WTC11 (cell line): ENCODE measurements at regions not wholly inside any gene's neighbourhood (a gene's known extent, or its start where the extent isn't known, plus 50 kb on each side); places are given as distances from the start of the nearest gene placed in this dataset.

Experiments used
- ATAC-seq: fragments of 200-7000 bp; cut with Tn5 transposase; 2 replicates; pipeline ENCODE4 v1.10.0; 2021; ENCODE audit warnings: mild to moderate bottlenecking, moderate library complexity
- CTCF ChIA-PET: fragments of 300-600 bp; sonication (Branson Sonifier 250); formaldehyde crosslinking; loops from one replicate; lab custom pipeline; 2021; ENCODE audit warnings: antibody characterized with exemption; lab: Charles Lee
- POLR2A ChIA-PET: fragments of 350-600 bp; sonication (Branson Sonifier 250); formaldehyde crosslinking; loops from one replicate; lab custom pipeline; 2021; ENCODE audit warnings: antibody characterized with exemption; lab: Charles Lee
- DNase-seq: peaks from one replicate; pipeline ENCODE4 v3.0.0; 2021; ENCODE audit warnings: low spot score
- H3K27ac Mint-ChIP-seq: 2 replicates; pipeline ENCODE4 v1.8.0; 2021; ENCODE audit warnings: mixed read lengths
- H3K27me3 Mint-ChIP-seq: 2 replicates; pipeline ENCODE4 v1.8.0; 2021; ENCODE audit warnings: low read depth, mild to moderate bottlenecking, moderate library complexity, mixed read lengths
- H3K36me3 Mint-ChIP-seq: 2 replicates; pipeline ENCODE4 v1.8.0; 2021; ENCODE audit warnings: mixed read lengths
- H3K4me1 Mint-ChIP-seq: 2 replicates; pipeline ENCODE4 v1.8.0; 2022; ENCODE audit warnings: mixed read lengths
- H3K4me3 Mint-ChIP-seq: 2 replicates; pipeline ENCODE4 v1.8.0; 2021; ENCODE audit warnings: mild to moderate bottlenecking, moderate library complexity, mixed read lengths
- H3K9me3 Mint-ChIP-seq: 2 replicates; pipeline ENCODE4 v1.8.0; 2021; ENCODE audit warnings: mixed read lengths
- ATF2 ChIP-seq: sonication (generic); formaldehyde crosslinking; IDR thresholded peaks from 2 replicates; pipeline ENCODE4 v1.8.1; 2022; ENCODE audit warnings: low read depth, missing genetic modification reagents, borderline replicate concordance
- ELF4 ChIP-seq: sonication (generic); formaldehyde crosslinking; IDR thresholded peaks from 2 replicates; pipeline ENCODE4 v1.8.1; 2022; ENCODE audit warnings: low read depth, mild to moderate bottlenecking, moderate library complexity, missing genetic modification reagents
- ERG ChIP-seq: fragments of 250-450 bp; sonication (Bioruptor Pico); IDR thresholded peaks from 2 replicates; pipeline ENCODE4 v1.8.0; 2021; ENCODE audit warnings: mild to moderate bottlenecking
- FOXJ3 ChIP-seq: sonication (generic); formaldehyde crosslinking; IDR thresholded peaks from 2 replicates; pipeline ENCODE4 v1.9.0; 2021; ENCODE audit warnings: missing genetic modification reagents, mild to moderate bottlenecking, borderline replicate concordance
- FOXP4 ChIP-seq: sonication (generic); formaldehyde crosslinking; IDR thresholded peaks from 2 replicates; pipeline ENCODE4 v1.8.0; 2022; ENCODE audit warnings: mild to moderate bottlenecking, missing genetic modification reagents
- JAZF1 ChIP-seq: fragments of 250-450 bp; sonication (Bioruptor Pico); IDR thresholded peaks from 2 replicates; pipeline ENCODE4 v1.9.0; 2021; ENCODE audit warnings: moderate library complexity, mild to moderate bottlenecking, inconsistent platforms
- MYBL2 ChIP-seq: sonication (generic); formaldehyde crosslinking; IDR thresholded peaks from 2 replicates; pipeline ENCODE4 v1.8.1; 2023; ENCODE audit warnings: mild to moderate bottlenecking, moderate library complexity, missing genetic modification reagents
- RORB ChIP-seq: fragments of 250-450 bp; sonication (Bioruptor Pico); IDR thresholded peaks from 2 replicates; pipeline ENCODE4 v1.9.0; 2021; ENCODE audit warnings: mild to moderate bottlenecking
- SOX15 ChIP-seq: fragments of 250-450 bp; sonication (Bioruptor Pico); IDR thresholded peaks from 2 replicates; pipeline ENCODE4 v1.9.0; 2021; ENCODE audit warnings: mild to moderate bottlenecking
- TCF7 ChIP-seq: sonication (generic); formaldehyde crosslinking; IDR thresholded peaks from 2 replicates; pipeline ENCODE4 v1.8.0; 2022; ENCODE audit warnings: mild to moderate bottlenecking, low read depth, missing genetic modification reagents, moderate library complexity
- ZBTB21 ChIP-seq: sonication (generic); formaldehyde crosslinking; IDR thresholded peaks from 2 replicates; pipeline ENCODE4 v1.8.1; 2023; ENCODE audit warnings: mild to moderate bottlenecking, missing genetic modification reagents, borderline replicate concordance
- ZNF416 ChIP-seq: fragments of 250-450 bp; sonication (Bioruptor Pico); IDR thresholded peaks from 2 replicates; pipeline ENCODE4 v1.9.0; 2021; ENCODE audit warnings: mild to moderate bottlenecking, inconsistent platforms
- ZNF671 ChIP-seq: fragments of 250-450 bp; sonication (Bioruptor Pico); IDR thresholded peaks from 2 replicates; pipeline ENCODE4 v1.8.0; 2021; ENCODE audit warnings: mild to moderate bottlenecking
- TF ChIP-seq, protein P1 (sequence below): fragments of 250-450 bp; sonication (Bioruptor Pico); IDR thresholded peaks from 2 replicates; pipeline ENCODE4 v1.9.0; 2021; ENCODE audit warnings: mild to moderate bottlenecking, borderline replicate concordance
- TF ChIP-seq, protein P2 (sequence below): sonication (generic); formaldehyde crosslinking; IDR thresholded peaks from 2 replicates; pipeline ENCODE4 v1.8.0; 2023; ENCODE audit warnings: mild to moderate bottlenecking, missing genetic modification reagents
- TF ChIP-seq, protein P3 (sequence below): sonication (generic); formaldehyde crosslinking; IDR thresholded peaks from 2 replicates; pipeline ENCODE4 v1.8.1; 2022; ENCODE audit warnings: missing genetic modification reagents, borderline replicate concordance

DNA sequence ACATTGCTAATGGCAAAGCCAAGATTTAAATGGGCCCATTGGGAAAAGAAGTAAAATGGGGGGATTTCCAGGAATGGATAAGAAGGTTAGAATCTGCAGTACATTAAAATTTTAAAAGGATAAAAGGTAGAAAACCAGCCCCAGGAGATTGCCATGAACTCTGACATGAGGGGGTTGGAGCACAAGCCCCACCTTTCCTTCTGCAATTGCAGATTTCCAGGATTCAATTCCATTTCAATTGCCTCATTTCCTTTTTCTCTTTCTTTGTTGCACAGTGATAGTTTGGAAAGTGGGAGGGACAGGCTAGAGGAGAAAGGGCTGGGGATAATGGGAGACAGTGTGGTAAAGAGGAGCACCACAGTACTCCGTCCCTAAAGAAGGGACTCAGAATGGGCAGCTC is 238.5 kb upstream of the RAB4A start (continued):
- TF ChIP-seq, protein P1, sequence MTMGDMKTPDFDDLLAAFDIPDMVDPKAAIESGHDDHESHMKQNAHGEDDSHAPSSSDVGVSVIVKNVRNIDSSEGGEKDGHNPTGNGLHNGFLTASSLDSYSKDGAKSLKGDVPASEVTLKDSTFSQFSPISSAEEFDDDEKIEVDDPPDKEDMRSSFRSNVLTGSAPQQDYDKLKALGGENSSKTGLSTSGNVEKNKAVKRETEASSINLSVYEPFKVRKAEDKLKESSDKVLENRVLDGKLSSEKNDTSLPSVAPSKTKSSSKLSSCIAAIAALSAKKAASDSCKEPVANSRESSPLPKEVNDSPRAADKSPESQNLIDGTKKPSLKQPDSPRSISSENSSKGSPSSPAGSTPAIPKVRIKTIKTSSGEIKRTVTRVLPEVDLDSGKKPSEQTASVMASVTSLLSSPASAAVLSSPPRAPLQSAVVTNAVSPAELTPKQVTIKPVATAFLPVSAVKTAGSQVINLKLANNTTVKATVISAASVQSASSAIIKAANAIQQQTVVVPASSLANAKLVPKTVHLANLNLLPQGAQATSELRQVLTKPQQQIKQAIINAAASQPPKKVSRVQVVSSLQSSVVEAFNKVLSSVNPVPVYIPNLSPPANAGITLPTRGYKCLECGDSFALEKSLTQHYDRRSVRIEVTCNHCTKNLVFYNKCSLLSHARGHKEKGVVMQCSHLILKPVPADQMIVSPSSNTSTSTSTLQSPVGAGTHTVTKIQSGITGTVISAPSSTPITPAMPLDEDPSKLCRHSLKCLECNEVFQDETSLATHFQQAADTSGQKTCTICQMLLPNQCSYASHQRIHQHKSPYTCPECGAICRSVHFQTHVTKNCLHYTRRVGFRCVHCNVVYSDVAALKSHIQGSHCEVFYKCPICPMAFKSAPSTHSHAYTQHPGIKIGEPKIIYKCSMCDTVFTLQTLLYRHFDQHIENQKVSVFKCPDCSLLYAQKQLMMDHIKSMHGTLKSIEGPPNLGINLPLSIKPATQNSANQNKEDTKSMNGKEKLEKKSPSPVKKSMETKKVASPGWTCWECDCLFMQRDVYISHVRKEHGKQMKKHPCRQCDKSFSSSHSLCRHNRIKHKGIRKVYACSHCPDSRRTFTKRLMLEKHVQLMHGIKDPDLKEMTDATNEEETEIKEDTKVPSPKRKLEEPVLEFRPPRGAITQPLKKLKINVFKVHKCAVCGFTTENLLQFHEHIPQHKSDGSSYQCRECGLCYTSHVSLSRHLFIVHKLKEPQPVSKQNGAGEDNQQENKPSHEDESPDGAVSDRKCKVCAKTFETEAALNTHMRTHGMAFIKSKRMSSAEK = no peak
- no peak for TF ChIP-seq ZNF416 (CRISPR knock-in tag)
- TF ChIP-seq JAZF1 (CRISPR knock-in tag) = no peak
- TF ChIP-seq MYBL2 = no peak
- no peak for TF ChIP-seq ZBTB21 (CRISPR knock-in tag)

DNA sequence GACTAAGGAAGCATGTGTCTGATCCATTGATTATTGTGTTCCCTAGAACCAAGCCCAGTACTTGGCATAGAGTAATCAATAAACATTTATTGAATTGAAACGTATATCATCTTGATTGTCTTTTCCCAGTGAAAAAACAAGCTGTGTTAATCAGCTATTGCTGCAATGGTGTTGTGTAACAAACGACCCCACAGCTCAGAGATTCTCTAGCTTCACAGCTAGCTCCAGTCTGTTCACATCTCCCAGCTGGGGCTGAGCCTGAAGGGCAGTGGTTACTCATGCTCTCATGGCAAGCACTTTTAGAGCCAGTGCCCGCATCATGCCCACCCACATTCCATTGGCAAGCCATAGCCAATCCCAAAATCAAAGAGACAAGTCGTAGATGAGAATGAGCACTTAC is 237.4 kb upstream of the RAB4A start:
- ChIA-PET CTCF (no interaction called here), POLR2A (no interaction called here)
- DNase-seq = no peak
- H3K27ac Mint-ChIP-seq = no peak overlapping the region
- H3K27me3 Mint-ChIP-seq = peaks cover 3% of the 10 kb centered on the region; the same call in 1 of the 2 replicates
- no peak overlapping the region for H3K4me3 Mint-ChIP-seq
- no peaks in the 10 kb centered on the region for H3K36me3 Mint-ChIP-seq
- H3K4me1 Mint-ChIP-seq = peaks cover 49% of the 10 kb centered on the region
- TF ChIP-seq TCF7 (CRISPR knock-in tag) (no peak), FOXP4 (no peak), MYBL2 (no peak)
- TF ChIP-seq, protein P2, sequence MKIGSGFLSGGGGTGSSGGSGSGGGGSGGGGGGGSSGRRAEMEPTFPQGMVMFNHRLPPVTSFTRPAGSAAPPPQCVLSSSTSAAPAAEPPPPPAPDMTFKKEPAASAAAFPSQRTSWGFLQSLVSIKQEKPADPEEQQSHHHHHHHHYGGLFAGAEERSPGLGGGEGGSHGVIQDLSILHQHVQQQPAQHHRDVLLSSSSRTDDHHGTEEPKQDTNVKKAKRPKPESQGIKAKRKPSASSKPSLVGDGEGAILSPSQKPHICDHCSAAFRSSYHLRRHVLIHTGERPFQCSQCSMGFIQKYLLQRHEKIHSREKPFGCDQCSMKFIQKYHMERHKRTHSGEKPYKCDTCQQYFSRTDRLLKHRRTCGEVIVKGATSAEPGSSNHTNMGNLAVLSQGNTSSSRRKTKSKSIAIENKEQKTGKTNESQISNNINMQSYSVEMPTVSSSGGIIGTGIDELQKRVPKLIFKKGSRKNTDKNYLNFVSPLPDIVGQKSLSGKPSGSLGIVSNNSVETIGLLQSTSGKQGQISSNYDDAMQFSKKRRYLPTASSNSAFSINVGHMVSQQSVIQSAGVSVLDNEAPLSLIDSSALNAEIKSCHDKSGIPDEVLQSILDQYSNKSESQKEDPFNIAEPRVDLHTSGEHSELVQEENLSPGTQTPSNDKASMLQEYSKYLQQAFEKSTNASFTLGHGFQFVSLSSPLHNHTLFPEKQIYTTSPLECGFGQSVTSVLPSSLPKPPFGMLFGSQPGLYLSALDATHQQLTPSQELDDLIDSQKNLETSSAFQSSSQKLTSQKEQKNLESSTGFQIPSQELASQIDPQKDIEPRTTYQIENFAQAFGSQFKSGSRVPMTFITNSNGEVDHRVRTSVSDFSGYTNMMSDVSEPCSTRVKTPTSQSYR = no peak
- TF ChIP-seq, protein P3, sequence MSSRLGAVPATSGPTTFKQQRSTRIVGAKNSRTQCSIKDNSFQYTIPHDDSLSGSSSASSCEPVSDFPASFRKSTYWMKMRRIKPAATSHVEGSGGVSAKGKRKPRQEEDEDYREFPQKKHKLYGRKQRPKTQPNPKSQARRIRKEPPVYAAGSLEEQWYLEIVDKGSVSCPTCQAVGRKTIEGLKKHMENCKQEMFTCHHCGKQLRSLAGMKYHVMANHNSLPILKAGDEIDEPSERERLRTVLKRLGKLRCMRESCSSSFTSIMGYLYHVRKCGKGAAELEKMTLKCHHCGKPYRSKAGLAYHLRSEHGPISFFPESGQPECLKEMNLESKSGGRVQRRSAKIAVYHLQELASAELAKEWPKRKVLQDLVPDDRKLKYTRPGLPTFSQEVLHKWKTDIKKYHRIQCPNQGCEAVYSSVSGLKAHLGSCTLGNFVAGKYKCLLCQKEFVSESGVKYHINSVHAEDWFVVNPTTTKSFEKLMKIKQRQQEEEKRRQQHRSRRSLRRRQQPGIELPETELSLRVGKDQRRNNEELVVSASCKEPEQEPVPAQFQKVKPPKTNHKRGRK (CRISPR knock-in tag) = no peak
- TF ChIP-seq, all 79 proteins: peak for 0
- ATAC-seq = no peak
- H3K9me3 Mint-ChIP-seq = no peaks in the 10 kb centered on the region; the same call in 1 of the 2 replicates

GRCh38 chr1:229034342-229034741 is 236.6 kb upstream of the RAB4A start:
- peaks cover 44% of the 10 kb centered on the region for H3K4me1 Mint-ChIP-seq
- H3K4me3 Mint-ChIP-seq = no peak overlapping the region
- no peaks in the 10 kb centered on the region for H3K36me3 Mint-ChIP-seq
- POLR2A ChIA-PET = no interaction called here
- CTCF ChIA-PET = no interaction called here
- H3K27ac Mint-ChIP-seq = no peak overlapping the region
- peaks cover 3% of the 10 kb centered on the region; the same call in 1 of the 2 replicates for H3K27me3 Mint-ChIP-seq
- no peaks in the 10 kb centered on the region; the same call in 1 of the 2 replicates for H3K9me3 Mint-ChIP-seq
- no peak for ATAC-seq
- no peak for DNase-seq
- TF ChIP-seq ERG (CRISPR knock-in tag) (no peak), ZNF671 (no peak), RORB (no peak), ATF2 (no peak), FOXJ3 (no peak), ELF4 (CRISPR knock-in tag) (no peak), SOX15 (CRISPR knock-in tag) (no peak)
